ENCODE measurements at regions not wholly inside any gene's neighbourhood (a gene's known extent, or its start where the extent isn't known, plus 50 kb on each side); places are given as distances from the start of the nearest gene placed in this dataset.

DNA sequence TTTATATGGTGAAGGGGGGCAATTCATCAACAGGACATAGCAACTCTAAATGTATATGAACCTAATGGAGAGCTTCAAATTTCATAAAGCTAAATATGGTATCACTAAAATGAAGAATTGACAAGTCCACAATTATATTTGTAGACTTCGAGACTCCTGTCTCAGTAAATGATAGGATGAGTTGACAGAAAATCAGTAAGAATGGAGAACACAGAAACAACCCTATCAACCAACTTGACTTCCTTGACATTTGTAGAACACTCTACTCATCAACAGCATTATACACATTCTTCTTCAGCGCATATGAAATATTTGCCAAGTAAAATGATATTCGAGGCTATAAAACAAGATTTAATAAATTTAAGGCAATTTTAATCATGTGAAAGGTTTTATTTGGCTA is 322.9 kb upstream of the MAF start:
- no peak for FAIRE-seq
- no peak for TF ChIP-seq MAX (IDR thresholded peaks at IDR 0.05; ENCODE audit: insufficient read depth, insufficient read length)
- TF ChIP-seq GATA2 (IDR thresholded peaks at IDR 0.05; ENCODE audit: insufficient read depth, insufficient read length, low read depth, low read length), result no peak
- no peak for TF ChIP-seq EZH2 (IDR thresholded peaks at IDR 0.05; ENCODE audit: borderline replicate concordance, low read depth, low read length, severe bottlenecking)
- TF ChIP-seq FOS (IDR thresholded peaks at IDR 0.05; ENCODE audit: borderline replicate concordance, insufficient read depth, low read length), result no peak
- TF ChIP-seq POLR2AphosphoS5 (IDR thresholded peaks at IDR 0.05; ENCODE audit: insufficient read depth, low read depth, low read length), result no peak
- no peak for TF ChIP-seq JUN (IDR thresholded peaks at IDR 0.05; ENCODE audit: borderline replicate concordance, insufficient read depth, insufficient read length, low read depth)
- TF ChIP-seq CTCF (IDR thresholded peaks at IDR 0.05; ENCODE audit: extremely low read depth in 1 of 2, insufficient read depth in 1 of 2, low read depth in 1 of 2, low read length in 2 of 2), result no peak
- TF ChIP-seq POLR2A (IDR thresholded peaks at IDR 0.05; ENCODE audit: low read depth, low read length), result no peak
- TF ChIP-seq MYC (IDR thresholded peaks at IDR 0.05; ENCODE audit: low read depth, low read length), result no peak
- no peaks in the 10 kb centered on the region for H3K36me3 ChIP-seq (ENCODE audit: control insufficient read depth in 2 of 2, extremely low read depth in 1 of 2, insufficient read depth in 2 of 2, low read length in 2 of 2)

More for the DNA sequence above, 322.9 kb upstream of the MAF start:
- H3K4me2 ChIP-seq (ENCODE audit: insufficient read depth, low read length), result no peak overlapping the region
- H3K27ac ChIP-seq (ENCODE audit: insufficient read depth, low read depth, low read length), result no peak overlapping the region
- no peak for DNase-seq (ENCODE audit: low read depth, low spot score)
- no peaks in the 10 kb centered on the region for H3K9me1 ChIP-seq (replicated peaks; ENCODE audit: control insufficient read depth, extremely low read depth, insufficient read depth, low read length)
- no peaks in the 10 kb centered on the region for H3K9me3 ChIP-seq (replicated peaks; ENCODE audit: control insufficient read depth, insufficient read depth, low read length)
- no peaks in the 10 kb centered on the region for H4K20me1 ChIP-seq (replicated peaks; ENCODE audit: control insufficient read depth, extremely low read depth, insufficient read depth, low read length)
- intact Hi-C loops (cut with micrococcal nuclease) (no loop called here), dilution Hi-C loops (cut with MboI; ENCODE audit: extremely low pct_ligation_motif_present, low sequenced_read_pairs) (no loop called here)
- CTCF ChIA-PET, result no interaction called here
- no peaks in the 10 kb centered on the region for H3K27me3 ChIP-seq (ENCODE audit: control insufficient read depth in 2 of 2, insufficient read depth in 2 of 2, low read length in 2 of 2)
- H3K4me3 ChIP-seq (replicated peaks in 1 of 3; ENCODE audit: insufficient read depth in 1 of 3, low read depth in 1 of 3, low read length in 3 of 3), result no peak overlapping the region
- no peaks in the 10 kb centered on the region for H3K79me2 ChIP-seq (ENCODE audit: control insufficient read depth, insufficient read depth, low read length)
- no peak overlapping the region for H3K9ac ChIP-seq (replicated peaks; ENCODE audit: extremely low read depth, insufficient read depth, low read length)
- H2AFZ ChIP-seq (ENCODE audit: low read depth, low read length), result no peak overlapping the region
- H3K4me1 ChIP-seq (ENCODE audit: control insufficient read depth, extremely low read depth, insufficient read depth, low read length), result no peaks in the 10 kb centered on the region
- POLR2A ChIA-PET, result no interaction called here
- BruUV-seq (replicated peaks), result no TSS peak

Measured in endothelial cell of umbilical vein (primary cell).